NCI-H1436 (cell line): ENCODE measurements at regions not wholly inside any gene's neighbourhood (a gene's known extent, or its start where the extent isn't known, plus 50 kb on each side); places are given as distances from the start of the nearest gene placed in this dataset.

Experiments
- DNase-seq: peaks from one replicate; lab custom pipeline; 2025; lab: John Stamatoyannopoulos, UW

- DNase-seq = no peak
These were observed 511.2 kb downstream of the CMPK2 start for GRCh38 chr2:6354546-6354945.

DNA sequence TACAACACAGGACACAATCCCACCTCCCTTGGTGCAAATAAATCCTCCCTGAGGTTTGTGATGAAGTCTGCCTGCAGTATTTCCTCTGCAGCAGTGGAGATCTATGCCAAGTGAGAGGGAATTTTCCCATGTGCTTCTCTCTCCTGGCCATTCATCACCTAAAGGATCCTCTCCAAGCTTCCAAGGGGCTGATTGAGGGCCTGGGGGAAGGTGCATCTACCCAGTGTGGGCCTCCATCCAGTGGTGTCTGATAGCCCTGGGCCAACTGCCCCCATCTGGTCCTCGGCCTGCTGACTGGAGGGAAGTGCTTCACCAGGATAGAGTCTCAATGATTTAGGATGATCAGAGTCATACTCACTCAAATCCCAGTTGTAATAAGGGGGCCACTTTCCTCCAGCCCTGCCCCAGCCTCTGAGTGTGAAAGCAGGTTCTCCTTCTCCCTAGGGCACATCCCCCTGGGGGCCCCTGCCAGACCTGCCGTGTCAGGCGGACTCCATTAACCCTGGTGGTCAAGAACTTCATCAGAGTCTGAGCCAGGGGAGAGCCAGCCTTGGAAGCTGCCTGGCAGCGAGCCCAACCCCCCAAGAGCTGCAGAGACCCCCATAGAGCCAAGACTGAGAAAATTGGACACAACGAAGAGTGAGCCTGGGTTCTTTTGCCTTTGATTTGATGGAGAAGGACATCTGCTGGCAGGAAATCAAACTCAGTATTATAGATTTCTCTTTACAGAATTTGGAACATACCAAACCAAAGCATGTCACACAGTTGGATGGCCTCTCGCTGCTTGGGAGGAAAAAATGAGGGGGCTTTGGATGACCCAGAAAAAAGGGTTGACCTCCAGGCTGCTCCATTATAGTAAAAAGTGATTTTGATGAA, 509.6 kb downstream of the CMPK2 start:
- no peak for DNase-seq

- DNase-seq = no peak
These were observed 507.2 kb downstream of the CMPK2 start for GRCh38 chr2:6358546-6358945.

DNA sequence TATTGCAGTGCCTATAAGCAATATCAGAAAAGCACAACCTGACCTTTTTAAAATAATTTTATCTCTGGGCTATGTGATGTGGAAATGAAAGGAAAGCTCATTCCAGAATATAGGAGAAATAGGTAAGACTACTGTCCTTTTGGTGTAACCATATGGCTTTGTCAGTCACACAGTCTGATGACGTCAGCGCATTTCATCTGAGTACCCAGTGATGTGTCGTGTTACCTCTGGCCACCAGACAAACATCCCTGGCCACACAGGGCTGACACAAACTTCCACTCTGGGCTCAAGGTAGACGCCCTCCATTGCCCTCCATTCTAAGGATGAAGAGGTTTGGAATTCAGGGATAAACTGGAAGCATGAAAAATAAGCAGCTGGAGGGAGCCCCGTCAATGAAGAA, 506.7 kb downstream of the CMPK2 start:
- no peak for DNase-seq

DNA sequence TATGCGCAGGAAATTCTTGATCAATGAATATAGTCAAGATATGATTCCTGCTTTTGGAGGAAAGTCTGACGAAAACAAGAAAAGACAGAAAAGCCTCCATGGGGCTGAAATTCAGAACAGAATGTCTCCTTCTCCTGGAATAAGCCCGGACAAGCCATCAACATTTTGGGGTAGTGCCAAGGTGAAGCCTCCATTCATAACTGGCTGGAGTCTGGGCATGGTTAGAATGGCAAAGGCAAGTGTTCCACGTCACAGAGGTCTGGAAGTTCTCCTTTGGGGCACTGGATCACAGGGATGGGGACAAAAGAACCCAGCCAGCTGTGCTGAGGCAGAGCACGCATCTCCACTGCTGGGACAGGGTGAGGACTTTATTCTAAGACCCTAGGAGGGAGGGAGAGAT, 505.7 kb downstream of the CMPK2 start:
- DNase-seq = no peak

- DNase-seq = no peak
These were observed 502.8 kb downstream of the CMPK2 start for GRCh38 chr2:6362671-6363450.

GRCh38 chr2:6368281-6368680, 497.4 kb downstream of the CMPK2 start:
- no peak for DNase-seq

GRCh38 chr2:6369266-6369665, 496.4 kb downstream of the CMPK2 start:
- DNase-seq = no peak

- no peak for DNase-seq
These were observed 494.8 kb downstream of the CMPK2 start for GRCh38 chr2:6370753-6371551.

GRCh38 chr2:6372317-6372901, 493.3 kb downstream of the CMPK2 start:
- no peak for DNase-seq

DNA sequence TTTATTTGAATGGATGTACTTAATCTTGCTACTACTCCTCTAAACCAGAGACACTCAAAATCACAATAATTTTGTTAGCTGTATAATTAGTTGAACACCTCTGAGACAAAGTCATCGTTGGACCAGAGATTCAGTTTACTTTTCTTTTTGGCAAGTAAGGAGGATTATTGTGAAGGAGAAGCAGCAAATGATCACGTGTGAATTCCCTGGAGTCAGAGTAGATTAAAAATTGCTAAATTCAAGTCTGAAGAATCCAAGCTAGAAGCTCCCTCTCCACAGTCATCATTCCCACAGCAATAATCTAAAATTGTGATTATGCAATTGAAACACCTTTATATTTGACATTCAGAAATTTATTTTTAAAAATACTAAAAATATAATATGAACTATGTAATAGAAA, 484.4 kb downstream of the CMPK2 start:
- no peak for DNase-seq

GRCh38 chr2:6384341-6384740, 481.4 kb downstream of the CMPK2 start:
- DNase-seq = no peak

DNA sequence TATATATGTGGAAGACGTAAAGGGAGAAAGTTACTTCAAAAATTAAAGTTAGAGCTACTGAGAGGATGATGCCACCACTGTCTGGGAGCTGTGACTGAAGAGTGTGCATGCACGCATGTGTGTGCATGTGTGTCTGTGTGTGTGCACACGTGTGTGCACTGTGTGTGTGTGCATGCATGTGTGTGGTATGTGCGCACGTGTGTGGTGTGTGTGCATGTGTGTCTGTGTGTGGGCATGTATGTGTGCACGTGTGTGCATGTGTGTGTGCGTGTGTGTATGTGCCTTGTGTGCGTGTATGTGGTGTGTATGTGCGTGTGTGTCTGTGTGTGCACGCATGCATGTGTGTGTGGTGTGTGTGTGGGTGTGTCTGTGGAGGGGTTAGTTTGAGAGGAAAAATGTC, 473.4 kb downstream of the CMPK2 start:
- DNase-seq = no peak

GRCh38 chr2:6392966-6393365, 472.7 kb downstream of the CMPK2 start:
- DNase-seq = no peak

GRCh38 chr2:6393819-6394218, 471.9 kb downstream of the CMPK2 start:
- DNase-seq = no peak

DNA sequence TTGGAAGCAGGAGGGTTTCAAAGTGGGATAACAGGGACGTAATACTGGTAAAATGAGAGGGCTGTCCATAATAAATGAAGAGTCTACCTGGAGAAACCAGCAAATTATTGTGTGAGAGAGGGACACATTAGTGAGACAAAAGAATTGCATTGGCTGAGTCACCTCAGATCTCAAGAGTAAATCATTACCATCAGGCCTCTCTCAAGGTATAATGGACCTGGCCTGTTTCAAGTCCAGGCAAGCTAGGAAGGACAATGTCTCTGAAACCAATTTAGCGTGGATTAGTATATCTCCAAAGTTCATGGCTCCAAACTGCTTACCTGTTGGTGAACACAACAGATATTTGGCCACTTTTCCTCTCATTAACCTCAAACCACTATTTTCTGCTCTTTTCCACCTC, 471.4 kb downstream of the CMPK2 start:
- DNase-seq = peak; percentile 65

GRCh38 chr2:6398421-6398820, 467.3 kb downstream of the CMPK2 start:
- peak; percentile 22 for DNase-seq

GRCh38 chr2:6401301-6401700, 464.4 kb downstream of the CMPK2 start:
- DNase-seq = no peak

DNA sequence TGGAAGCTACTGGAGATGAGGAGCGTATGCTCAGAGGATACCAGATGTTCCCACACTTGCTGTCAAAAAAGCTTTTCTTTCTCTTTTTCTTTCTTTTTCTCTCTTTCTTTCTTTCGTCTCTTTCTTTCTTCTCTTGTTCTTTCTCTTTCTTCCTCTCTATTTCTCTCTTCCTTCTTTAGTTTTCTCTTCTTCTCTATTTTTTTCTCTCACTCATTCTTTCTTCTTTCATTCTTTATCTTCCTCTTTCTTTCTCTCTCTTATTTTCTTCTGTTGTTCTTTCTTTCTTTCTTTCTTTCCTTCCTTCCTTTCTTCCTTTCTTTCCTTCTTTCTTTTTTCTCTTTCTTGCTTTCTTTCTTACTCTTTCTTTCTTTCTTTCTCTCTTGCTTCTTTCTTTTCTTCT, 457.6 kb downstream of the CMPK2 start:
- no peak for DNase-seq

GRCh38 chr2:6410313-6410712, 455.4 kb downstream of the CMPK2 start:
- no peak for DNase-seq

GRCh38 chr2:6412533-6413091, 453.1 kb downstream of the CMPK2 start:
- DNase-seq = no peak

- DNase-seq = no peak
These were observed 448.7 kb downstream of the CMPK2 start for GRCh38 chr2:6417050-6417449.
